ENCODE measurements at regions not wholly inside any gene's neighbourhood (a gene's known extent, or its start where the extent isn't known, plus 50 kb on each side); places are given as distances from the start of the nearest gene placed in this dataset.

- TF ChIP-seq CTCF (conservative IDR thresholded peaks at IDR 0.05 in 1 of 2, IDR thresholded peaks at IDR 0.05 in 1 of 2; ENCODE audit: low read depth in 1 of 2, low read length in 2 of 2) (no peak), EZH2 (IDR thresholded peaks at IDR 0.05; ENCODE audit: low read length, missing control alignments) (no peak)
Measured at GRCh38 chr18:73750052-73750451, 397.6 kb downstream of the FBXO15 start.

All from fibroblast of lung (primary cell).